CMK (cell line): ENCODE measurements at regions not wholly inside any gene's neighbourhood (a gene's known extent, or its start where the extent isn't known, plus 50 kb on each side); places are given as distances from the start of the nearest gene placed in this dataset.

Experiments used
- DNase-seq: peaks from one replicate; pipeline ENCODE4 v3.0.0-alpha.2; 2010; ENCODE audit warnings: low read depth

- no peak for DNase-seq
These were observed 195.0 kb downstream of the FOXL1 start for GRCh38 chr16:86773354-86773715.

- no peak for DNase-seq
These were observed 196.6 kb downstream of the FOXL1 start for GRCh38 chr16:86774931-86775330.

GRCh38 chr16:86775511-86775921, 197.2 kb downstream of the FOXL1 start:
- DNase-seq, result no peak

- DNase-seq, result no peak
These were observed 199.1 kb downstream of the FOXL1 start for GRCh38 chr16:86777381-86777946.

- DNase-seq, result no peak
These were observed 199.9 kb downstream of the FOXL1 start for GRCh38 chr16:86778108-86778745.

- no peak for DNase-seq
These were observed 200.6 kb downstream of the FOXL1 start for GRCh38 chr16:86778978-86779377.

- no peak for DNase-seq
These were observed 202.7 kb downstream of the FOXL1 start for GRCh38 chr16:86781046-86781445.

- DNase-seq, result no peak
These were observed 205.6 kb downstream of the FOXL1 start for GRCh38 chr16:86783636-86784626.

GRCh38 chr16:86786338-86786737, 208.0 kb downstream of the FOXL1 start:
- no peak for DNase-seq

- DNase-seq, result no peak
These were observed 208.6 kb downstream of the FOXL1 start for GRCh38 chr16:86786994-86787393.

GRCh38 chr16:86787538-86787937, 209.2 kb downstream of the FOXL1 start:
- DNase-seq, result no peak

GRCh38 chr16:86789621-86790051, 211.3 kb downstream of the FOXL1 start:
- no peak for DNase-seq

- no peak for DNase-seq
These were observed 213.1 kb downstream of the FOXL1 start for GRCh38 chr16:86791287-86792035.

GRCh38 chr16:86794216-86794864, 216.0 kb downstream of the FOXL1 start:
- DNase-seq, result no peak

GRCh38 chr16:86797700-86798099, 219.4 kb downstream of the FOXL1 start:
- DNase-seq, result no peak

GRCh38 chr16:86798247-86799041, 220.1 kb downstream of the FOXL1 start:
- no peak for DNase-seq

- no peak for DNase-seq
These were observed 221.0 kb downstream of the FOXL1 start for GRCh38 chr16:86799367-86799766.

- no peak for DNase-seq
These were observed 222.5 kb downstream of the FOXL1 start for GRCh38 chr16:86800894-86801293.

- no peak for DNase-seq
These were observed 223.7 kb downstream of the FOXL1 start for GRCh38 chr16:86802013-86802412.

GRCh38 chr16:86805188-86805587, 226.8 kb downstream of the FOXL1 start:
- no peak for DNase-seq
